ENCODE measurements at regions not wholly inside any gene's neighbourhood (a gene's known extent, or its start where the extent isn't known, plus 50 kb on each side); places are given as distances from the start of the nearest gene placed in this dataset.

- TF ChIP-seq CTCF (conservative IDR thresholded peaks at IDR 0.05; ENCODE audit: low read depth, low read length): no peak
- H3K4me3 ChIP-seq (ENCODE audit: low read length): no peak overlapping the region
- DNase-seq (ENCODE audit: low read depth): no peak
These were observed 176.4 kb upstream of the GSE1 start for GRCh38 chr16:85436636-85437165.

GRCh38 chr16:85437166-85438052 lies 175.7 kb upstream of the GSE1 start:
- no peak for TF ChIP-seq CTCF (conservative IDR thresholded peaks at IDR 0.05; ENCODE audit: low read depth, low read length)
- no peak for DNase-seq (ENCODE audit: low read depth)
- no peak overlapping the region for H3K4me3 ChIP-seq (ENCODE audit: low read length)

DNA sequence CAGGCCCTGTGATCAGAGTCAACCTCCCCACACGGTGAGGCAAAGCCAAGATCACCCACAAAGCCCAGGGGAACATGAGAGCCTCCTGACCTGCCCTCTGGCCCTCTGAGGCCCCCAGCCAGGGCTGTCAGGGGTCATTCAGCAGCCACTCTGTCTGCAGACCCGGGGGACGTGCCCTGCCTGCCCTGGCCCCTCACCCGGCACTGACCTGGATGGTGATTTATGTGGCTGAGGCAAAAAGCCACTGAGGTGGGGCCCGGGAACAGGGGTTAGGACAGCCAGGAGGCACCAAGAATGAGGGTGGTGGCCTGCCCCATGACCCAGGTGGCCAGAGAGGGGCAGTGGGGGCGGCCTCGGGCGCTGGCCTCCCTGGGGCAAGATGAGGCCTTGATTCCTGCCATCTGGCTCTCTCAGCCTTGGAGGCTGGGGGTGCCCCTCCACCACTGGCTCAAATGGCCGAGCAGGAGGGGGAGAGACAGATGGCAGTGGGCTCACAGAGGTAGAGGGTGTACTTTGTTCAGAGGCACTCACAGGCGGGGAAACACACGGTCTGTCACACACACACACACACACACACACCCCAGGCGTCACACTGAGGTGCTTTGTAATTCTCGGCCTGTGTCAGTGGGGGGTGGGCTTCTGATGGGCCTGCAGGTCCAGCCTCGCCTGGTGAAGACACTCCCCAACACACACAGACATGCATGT lies 174.0 kb upstream of the GSE1 start:
- no peak overlapping the region for H3K4me3 ChIP-seq (ENCODE audit: low read length)
- no peak for TF ChIP-seq CTCF (conservative IDR thresholded peaks at IDR 0.05; ENCODE audit: low read depth, low read length)
- no peak for DNase-seq (ENCODE audit: low read depth)

- no peak for DNase-seq (ENCODE audit: low read depth)
- H3K4me3 ChIP-seq (ENCODE audit: low read length): no peak overlapping the region
- TF ChIP-seq CTCF (conservative IDR thresholded peaks at IDR 0.05; ENCODE audit: low read depth, low read length): no peak
These were observed 172.4 kb upstream of the GSE1 start for GRCh38 chr16:85440744-85441143.

- no peak for DNase-seq (ENCODE audit: low read depth)
- no peak for TF ChIP-seq CTCF (conservative IDR thresholded peaks at IDR 0.05; ENCODE audit: low read depth, low read length)
- H3K4me3 ChIP-seq (ENCODE audit: low read length): no peak overlapping the region
These were observed 171.8 kb upstream of the GSE1 start for GRCh38 chr16:85441189-85441889.

DNA sequence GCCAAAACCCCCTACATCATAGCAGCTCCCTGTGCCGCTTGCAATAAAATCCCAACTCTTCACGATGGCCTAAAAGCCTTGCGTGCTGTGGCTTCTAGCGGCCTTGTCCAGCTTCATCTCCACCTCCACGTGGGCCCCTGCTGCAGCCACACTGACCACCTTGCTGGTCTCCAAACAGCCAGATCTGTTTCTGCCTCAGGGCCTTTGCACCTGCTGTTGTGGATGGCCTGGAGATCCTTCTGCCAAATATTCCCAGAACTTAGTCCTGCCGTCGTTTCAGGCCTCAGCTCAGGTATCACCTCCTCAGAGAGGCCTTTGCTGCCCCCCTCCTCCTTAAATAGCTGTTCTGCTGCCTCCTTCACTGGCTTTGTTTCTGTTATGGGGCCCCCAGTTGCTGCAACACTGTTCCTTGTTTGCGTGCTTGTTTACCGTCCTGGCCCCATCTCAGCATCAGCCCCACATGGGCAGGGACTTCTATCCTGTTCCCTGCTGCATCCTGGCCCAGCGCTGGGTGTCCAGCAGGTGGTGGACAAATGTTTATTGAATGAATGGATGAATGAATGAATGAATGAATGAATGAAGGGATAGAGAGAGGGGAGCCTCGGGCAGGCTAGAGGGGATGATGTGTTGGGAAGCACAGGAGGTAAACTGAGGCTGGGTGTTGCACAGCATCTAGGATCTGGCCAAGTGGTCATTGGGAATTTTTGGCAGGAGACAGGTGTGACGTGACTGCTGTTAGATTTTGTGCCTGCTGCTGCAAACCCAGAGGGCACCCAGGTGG lies 171.0 kb upstream of the GSE1 start:
- no peak overlapping the region for H3K4me3 ChIP-seq (ENCODE audit: low read length)
- TF ChIP-seq CTCF (conservative IDR thresholded peaks at IDR 0.05; ENCODE audit: low read depth, low read length): no peak
- DNase-seq (ENCODE audit: low read depth): no peak
